ENCODE measurements at regions not wholly inside any gene's neighbourhood (a gene's known extent, or its start where the extent isn't known, plus 50 kb on each side); places are given as distances from the start of the nearest gene placed in this dataset.
"Not testable (repeated sequence)": the region's sequence is repeated elsewhere in the genome, so short reads cannot be mapped to it uniquely, and the experiment has no call there.

DNA sequence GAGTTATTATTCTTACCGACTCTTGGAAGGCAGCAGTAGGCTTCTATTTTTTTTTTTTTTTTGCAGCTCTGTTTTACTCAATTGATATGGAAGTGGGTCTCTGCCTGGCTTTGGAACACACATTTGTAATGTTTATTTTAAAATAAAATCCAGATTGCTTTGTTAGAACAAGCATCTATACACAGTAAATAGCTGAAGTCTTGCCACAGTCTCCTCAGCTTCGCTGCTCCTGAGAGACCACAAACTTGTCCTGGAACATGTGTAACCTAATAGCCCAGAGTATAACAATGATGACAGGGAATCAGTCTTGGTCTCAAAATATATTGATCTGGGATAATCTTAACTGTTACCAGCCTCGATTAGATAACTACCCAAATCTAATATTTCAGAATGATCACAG is 299.8 kb upstream of the NOX3 start:
- no peak for DNase-seq (ENCODE audit: low read depth)

DNA sequence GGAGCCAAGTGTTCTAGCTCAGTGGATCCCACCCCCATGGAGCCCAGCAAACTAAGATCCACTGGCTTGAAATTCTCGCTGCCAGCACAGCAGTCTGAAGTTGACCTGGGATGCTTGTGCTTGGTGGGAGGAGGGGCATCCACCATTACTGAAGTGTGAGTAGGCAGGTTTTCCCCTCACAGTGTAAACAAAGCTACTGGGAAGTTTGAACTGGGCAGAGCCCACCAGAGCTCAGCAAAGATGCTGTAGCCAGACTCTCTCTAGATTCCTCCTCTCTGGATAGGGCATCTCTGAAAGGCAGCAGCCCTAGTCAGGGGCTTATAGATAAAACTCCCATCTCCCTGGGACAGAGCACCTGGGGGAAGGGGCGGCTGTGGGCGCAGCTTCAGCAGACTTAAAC is 293.1 kb upstream of the NOX3 start:
- not testable (repeated sequence) for DNase-seq (ENCODE audit: low read depth)

DNA sequence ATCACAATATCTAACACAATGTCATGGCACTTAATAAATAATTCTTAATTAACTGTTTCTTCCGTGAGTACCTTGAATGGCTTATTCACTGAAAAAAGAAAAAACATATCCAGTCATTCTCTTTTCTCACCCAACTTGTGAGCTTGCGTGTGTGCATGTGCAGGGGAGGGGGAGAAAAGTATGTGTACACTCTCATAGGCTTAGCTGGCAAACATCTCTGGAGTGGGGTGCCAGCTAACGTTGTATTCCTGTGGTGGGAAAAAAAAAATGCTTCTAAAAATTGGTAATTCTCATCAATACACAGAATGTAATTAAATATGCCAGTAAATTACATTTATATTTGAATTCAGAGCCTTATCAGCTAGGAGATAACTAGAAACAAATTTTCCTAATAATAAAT is 291.9 kb upstream of the NOX3 start:
- no peak for DNase-seq (ENCODE audit: low read depth)

DNA sequence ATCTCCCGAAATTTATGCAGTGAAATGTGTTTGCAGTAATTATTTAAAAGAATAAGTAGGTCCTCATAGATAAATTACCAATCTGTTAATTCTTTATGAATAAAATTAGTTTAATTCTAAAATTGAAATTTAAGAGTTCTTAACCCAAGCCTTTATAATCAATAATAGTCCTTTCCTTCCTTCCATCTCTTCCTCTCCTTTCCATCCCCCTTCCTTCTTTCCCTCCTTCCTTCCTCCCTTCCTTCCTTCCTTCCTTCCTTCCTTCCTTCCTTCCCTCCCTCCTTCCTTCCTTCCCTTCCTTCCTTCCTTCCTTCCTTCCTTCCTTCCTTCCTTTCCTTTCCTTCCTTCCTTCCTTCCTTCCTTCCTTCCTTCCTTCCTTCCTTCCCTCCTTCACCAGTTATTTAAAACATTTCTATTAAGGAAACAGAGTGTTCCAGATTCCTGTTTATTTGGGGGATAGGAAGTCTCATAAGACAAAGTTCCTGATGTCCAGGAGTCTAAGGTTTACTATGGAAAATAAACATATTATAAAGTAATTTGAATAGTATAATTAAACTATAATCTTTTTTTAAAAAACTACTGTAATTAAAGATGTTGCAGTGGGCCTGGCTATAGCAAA is 285.3 kb upstream of the NOX3 start:
- DNase-seq (ENCODE audit: low read depth), result no peak

DNA sequence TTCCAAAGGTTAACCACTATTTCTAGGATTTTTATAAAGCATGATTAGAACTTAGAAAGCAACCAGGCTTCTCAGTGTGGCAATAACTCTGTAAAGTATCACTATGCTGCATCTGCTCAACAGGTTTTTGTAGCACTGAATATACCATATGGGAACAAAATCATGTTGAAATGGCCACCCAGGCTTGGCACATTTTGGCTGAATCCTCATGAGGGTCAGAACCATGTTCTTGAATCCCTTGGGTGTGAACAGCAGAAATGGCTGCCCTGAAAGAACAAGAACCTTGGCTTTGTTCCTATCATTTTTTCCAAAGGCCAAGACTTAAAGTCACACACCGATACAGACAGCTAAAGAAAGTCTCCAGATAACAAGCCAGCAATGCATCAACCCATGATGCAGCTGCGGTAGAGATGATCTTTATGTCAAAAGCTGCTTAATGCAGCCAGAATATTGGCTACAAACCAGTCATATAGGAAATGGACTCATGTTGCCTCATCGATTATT is 283.0 kb upstream of the NOX3 start:
- DNase-seq (ENCODE audit: low read depth), result no peak

DNA sequence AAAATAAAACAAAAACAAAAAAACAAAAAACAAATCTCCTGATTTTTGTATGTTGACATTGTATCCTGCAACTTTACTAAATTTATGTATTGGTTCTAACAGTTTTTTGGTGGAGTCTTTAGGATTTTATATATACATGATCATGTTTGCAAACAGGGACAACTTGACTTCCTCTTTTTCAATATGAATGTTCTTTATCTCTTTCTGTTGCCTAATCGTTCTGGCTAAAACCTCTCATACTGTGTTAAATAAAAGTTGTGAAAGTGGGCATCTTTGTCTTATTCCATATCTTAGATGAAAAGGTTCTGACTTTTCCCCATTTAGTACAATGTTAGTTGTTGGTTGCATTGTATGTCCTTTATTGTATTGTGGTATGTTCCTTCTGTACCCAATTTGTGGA is 261.7 kb upstream of the NOX3 start:
- no peak for DNase-seq (ENCODE audit: low read depth)

DNA sequence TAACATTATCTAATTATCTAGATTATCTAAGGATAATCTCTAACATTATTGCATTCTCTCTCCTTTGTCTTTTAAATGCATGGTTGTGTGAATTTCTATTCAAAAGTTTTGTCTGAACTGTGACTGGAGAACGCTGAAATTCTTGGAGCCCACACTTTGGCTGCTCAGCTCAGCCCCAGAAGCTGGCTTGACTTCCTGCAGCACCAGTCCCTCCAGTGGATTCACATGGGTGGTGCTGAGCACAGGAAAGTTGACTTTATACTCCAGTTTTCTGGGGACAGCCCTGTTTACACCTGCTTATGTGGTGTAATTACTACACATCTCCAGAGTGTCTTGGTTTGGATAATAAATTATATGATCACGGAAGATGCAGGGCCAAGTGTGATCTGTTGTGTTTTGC is 255.1 kb upstream of the NOX3 start:
- no peak for DNase-seq (ENCODE audit: low read depth)

DNA sequence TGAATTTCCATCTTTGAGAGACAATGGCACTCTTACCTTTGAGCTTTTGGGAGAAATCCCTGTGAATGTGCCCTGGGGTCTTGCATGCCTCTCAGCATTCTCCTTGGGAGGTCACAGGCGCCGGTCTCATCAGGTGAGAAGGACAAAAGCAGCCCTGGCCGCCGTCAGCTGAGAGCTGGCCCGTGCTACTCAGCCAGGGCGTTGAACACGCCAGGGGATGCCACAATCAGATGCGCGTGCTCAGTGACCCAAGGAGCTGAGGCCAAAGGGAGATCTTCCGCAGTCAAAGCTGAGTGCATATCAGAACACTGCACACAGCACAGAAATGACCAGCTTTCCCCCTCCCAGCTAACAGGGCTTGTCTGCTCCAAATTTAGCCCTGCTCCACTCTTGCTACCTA is 253.6 kb upstream of the NOX3 start:
- no peak for DNase-seq (ENCODE audit: low read depth)

DNA sequence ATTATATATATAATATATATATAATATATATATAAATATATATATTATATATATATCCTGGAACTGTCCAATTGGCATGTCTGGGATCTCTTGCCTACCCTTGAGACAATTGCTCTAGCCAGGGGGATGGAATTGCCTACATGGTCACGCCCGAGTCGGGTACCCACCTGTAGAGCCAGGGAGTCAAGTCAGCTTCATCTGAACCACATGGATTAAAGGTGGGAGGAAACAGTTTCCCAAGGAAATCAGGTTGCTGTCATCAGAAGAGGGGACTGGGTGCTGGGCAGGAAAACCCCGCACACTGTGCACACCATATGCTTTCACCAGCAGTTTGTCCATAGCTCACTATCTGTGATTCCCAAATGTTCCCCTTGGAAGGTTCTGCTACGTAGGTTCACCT is 252.5 kb upstream of the NOX3 start:
- no peak for DNase-seq (ENCODE audit: low read depth)

DNA sequence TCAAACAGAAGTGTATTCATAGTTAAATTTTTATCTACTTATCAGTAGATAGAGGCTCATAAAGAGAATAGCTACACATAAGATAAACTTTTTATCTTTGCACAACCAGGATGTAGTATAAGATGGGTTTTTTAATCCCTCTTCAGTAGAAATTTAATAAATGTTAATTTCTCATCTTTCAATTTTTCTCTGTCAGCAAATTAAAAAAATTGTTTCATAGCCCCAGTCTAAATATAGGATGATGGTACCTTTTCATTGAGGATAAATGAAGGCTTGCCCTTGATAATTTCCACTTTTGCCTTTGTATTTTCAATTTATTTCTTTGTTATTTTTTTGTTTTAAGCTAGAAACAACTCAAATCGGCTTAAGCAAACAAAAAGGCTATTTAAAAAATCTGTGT is 251.2 kb upstream of the NOX3 start:
- no peak for DNase-seq (ENCODE audit: low read depth)

DNA sequence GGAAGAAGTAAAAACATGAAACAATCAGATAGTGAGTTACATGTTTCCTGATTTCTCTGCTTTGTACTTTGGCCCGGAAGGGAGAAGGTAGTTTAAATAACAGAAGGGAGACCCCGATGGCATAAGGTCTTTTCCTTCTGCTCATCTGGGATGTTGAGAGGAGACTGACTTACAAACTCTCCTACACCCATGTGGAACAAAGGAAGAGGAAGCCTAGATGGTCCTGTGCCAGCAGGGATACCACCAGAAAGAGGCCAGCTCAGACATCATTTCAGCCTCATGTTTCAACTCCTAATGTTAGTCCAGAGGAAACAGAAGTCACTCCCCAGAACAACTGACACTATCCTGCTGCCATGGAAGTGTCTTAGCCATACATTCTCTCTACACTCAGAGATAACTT is 250.7 kb upstream of the NOX3 start:
- no peak for DNase-seq (ENCODE audit: low read depth)

DNA sequence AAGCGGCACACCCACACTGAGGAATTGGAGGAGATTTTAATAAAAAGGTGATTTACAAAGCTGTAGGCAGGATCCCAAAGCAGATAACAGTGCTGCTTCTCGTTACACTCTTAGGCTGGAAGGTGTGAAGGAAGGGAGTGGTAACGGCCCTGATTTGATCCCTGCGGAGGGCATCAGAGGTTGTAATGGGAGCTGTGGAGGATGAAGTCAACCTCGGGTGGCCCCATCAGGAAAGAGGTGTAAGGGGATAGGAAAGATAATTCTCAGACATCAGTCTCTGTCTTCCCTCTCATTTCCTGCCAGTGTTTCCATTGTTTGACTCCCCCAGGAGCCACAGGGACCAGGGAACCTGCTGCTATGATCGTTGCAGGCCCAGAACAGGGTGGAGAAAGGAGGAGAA is 245.7 kb upstream of the NOX3 start:
- DNase-seq (ENCODE audit: low read depth), result no peak

DNA sequence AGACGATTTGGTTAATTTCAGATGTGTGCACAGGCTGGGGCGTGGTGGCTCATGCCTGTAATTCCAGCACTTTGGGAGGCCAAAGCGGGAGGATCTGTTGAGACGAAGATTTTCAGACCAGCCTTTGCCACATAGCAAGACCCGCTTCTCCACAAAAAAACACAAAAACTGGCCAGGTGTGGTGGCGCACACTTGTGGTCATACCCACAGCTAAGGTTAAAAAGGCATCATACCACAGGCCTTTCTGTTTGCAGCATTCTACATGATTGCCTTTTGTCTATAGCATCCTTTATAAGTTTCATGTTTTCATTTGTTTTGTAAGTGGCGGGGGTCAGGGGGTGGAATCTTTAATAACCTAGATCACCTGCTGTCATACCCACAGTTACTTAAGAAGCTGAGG is 239.9 kb upstream of the NOX3 start:
- no peak for DNase-seq (ENCODE audit: low read depth)

DNA sequence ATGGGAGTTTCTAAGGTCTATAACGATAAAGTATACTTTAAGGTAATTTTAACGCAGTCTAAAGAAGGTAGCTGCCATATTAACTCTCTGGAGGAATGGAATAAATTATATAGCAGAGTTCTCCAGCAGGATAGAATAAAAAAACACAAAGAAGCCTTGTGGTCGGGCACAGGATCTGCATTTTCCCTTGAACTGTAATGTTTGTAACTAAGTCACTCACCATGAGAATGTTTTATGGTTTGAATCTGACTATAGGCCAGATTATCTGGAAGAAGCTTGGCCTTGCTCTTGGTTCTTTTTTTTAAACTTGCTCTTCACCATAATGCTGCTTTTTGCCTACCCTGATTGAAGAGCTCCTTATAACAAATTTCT is 238.8 kb upstream of the NOX3 start:
- no peak for DNase-seq (ENCODE audit: low read depth)

DNA sequence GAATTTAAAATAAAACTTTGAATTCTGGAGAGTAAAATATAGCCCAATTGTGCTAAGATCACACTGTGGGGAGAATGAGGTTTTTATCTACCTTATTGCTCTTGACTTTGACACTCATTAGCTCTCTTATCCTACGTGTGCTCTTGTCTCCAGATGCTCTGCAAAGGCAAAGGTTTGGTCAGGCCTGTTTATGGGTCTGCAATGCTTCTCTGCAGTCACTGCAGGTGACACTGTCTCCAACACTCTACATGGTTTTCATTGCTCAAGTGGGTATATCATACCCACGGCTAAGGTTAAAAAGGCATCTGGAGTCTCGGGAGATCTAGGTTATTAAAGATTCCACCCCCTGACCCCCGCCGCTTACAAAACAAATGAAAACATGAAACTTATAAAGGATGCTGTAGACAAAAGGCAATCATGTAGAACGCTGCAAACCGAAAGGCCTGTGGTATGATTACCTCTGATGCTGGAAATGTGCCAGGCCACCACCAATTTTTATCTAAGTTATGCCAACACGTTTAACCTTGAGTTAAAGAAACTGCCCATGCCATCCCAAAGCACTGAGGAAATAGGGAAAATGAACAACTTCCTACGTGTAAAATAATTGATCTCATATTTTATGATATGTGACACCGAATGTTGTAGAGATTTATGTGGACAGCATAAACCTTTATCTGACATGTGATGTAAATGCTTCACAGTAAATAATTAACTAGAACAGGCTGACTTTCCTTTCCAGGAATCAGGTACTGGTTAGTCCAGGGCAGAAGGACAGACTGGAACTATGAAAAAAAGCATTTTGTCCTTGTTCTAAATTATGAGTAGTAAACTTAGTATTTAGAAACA is 238.2 kb upstream of the NOX3 start:
- DNase-seq (ENCODE audit: low read depth), result no peak

DNA sequence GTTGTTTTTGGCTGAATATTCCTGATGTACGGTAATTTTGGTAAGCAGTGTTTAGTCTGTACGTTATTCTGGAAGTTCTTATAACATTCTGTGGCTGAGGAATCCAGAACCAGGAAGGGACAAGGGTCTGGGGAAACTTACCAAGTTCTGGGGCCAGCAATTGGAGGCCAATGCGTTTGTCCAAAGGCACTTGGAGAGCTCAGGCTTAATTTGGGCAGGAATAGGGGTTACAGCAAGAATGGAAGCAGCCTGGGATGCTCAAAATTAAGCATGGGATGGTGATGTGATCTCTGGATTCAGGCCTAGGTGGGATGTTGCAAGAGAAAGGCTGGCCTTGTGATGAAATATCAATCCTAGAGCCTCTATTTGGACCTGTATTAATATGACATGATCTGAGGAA is 235.2 kb upstream of the NOX3 start:
- DNase-seq (ENCODE audit: low read depth), result no peak

DNA sequence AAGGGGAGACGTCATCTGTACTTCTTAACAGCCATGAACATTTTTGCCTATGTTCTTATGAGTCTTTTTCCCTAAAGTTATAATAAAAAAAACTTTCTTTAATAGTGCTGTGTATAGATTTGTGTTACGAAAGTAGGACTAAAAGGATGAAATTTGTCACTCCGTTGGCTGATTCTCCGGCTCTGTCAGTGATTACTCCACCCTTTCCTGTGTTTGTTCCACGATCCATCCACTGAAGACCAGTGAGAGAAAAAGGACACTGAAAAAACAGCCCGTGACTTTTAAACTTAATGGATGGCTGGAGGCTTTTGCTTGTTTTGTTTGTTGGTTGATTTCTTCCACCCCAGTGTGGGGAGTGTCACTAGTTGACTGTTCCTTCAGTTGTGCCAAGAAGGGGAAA is 232.0 kb upstream of the NOX3 start:
- no peak for DNase-seq (ENCODE audit: low read depth)

DNA sequence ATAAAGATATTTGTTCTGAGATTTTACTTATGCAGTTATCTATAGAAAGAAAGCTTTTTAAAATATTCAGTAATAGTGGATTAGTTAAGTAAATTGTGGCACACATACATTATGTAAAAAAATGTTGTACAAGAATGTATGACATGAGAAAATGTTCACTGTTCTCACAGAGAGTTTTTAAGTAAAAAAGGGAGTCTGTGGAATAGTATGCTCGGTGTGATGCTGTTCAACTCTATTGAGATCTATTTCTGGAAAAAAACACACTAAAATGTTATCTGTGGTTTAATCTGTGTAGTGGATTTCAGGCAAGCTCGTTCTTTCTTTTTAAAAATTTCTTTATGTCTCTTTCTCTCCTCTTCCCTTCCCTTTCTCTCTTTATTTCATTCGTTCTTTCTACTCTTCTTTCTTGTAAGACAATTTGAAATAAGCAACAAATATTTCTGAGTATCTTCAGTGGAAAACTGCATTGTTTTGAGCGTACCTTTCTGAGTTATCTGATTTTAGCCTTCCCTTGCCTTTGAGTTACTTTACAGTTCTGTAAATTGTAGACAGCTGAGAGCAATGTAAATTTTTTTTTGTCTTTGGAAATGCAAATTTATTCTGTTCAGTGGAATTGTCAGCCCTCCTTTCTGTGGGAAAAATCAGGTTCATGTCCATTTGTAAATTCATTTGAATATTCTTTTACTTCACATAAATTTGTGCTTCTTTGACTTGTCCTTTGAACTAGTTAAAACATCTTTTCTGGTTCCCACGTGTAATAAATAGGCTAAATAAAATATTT is 229.0 kb upstream of the NOX3 start:
- no peak for DNase-seq (ENCODE audit: low read depth)

DNA sequence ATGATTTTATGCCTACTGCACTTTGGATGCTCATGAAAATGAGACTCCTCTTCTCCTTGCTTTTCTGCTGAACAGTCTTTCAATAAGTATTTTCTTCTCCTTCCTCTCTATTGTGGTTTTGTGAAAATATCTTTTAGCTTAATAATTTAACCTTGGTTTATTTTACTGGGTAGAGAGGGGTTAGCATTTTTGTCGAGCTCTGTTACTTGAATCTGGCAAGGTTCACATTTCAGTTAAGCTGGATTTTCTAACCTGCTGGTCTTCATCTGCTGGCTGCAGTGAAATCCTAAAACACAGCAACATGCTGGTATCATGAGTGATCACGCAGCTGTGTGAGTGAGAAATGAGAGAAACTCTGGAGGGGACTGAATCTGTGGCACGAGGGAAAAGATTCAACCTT is 222.7 kb upstream of the NOX3 start:
- DNase-seq (ENCODE audit: low read depth), result no peak

DNA sequence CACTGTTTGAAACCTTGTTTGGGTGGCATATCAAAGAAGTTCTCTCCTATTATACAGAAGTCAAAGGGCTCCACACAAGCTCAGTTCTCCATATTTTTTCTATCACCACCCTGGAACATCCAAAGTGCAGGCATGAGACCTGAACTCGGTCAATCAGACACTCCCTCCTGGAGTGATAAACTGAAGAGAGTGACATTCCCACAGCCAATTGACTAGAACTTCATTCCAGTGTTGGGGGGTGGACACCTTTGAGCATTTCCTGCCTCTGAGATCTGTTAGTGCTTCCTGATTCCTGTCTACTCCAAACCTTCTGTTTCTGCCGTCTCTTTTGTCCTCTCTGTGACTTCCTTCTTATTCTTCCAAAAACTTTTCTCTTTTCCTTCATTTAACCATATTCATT is 220.7 kb upstream of the NOX3 start:
- no peak for DNase-seq (ENCODE audit: low read depth)

DNA sequence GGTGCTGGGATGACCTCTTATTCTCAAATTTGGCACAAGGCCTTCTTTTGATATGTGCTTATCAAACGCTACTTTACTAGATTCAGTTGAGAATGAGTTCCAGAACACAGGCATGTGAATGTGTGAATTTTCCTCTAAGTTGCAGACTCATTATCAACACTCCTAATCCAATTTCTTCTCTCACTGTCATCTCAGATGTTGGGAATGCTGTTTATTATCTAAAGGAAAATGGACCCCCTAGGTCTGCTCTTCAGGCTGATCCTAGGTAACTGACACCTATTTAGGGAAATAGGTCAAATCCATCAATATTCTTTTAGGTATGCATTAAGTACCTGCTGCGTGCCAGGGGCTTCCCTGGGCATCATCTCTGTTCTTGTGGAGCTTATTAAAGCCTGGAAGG is 215.0 kb upstream of the NOX3 start:
- DNase-seq (ENCODE audit: low read depth), result no peak

DNA sequence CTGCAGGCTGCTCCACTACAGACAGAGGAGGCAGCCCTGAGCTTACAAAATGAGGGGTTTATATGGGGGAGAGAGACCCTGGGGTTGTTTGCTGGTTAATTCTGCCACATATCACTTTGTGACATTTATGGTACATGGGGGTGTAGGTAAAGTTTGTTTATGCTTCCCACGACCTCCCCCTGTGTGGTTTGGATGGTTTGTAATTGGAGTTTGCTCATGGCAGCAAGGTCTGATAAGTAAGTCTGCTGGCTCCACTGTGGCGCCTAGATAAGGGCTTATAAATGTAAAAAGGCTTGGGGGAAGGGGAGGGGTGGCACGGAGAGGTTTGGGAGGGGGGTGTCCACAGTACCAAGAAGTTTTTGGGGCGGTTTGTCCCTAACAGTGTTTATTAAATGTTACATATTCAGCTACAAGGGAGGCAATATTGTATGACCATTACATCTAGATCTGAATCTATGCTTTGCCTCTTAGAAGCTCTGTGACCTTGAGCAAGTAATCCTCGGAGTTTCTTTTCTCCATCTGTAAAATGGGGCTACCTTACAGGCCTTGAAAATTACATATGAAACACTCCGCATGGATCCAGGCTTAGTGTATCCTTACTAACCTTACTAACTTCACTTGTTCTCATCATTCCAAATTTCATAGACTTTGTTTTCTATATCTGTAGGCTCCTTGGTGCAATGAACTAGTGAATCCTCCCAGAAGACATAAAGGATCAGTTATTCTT is 204.8 kb upstream of the NOX3 start:
- DNase-seq (ENCODE audit: low read depth), result no peak

Measured in amniotic epithelial cell (primary cell).